GM12801 (cell line): ENCODE measurements at regions not wholly inside any gene's neighbourhood (a gene's known extent, or its start where the extent isn't known, plus 50 kb on each side); places are given as distances from the start of the nearest gene placed in this dataset.

Source experiments
- TF ChIP-seq, protein P1 (sequence below): IDR thresholded peaks from one replicate; pipeline ENCODE4 v1.5.1; 2011; ENCODE audit warnings: control low read depth; ENCODE audit not compliant: insufficient read length; ENCODE audit errors: extremely low read depth

DNA sequence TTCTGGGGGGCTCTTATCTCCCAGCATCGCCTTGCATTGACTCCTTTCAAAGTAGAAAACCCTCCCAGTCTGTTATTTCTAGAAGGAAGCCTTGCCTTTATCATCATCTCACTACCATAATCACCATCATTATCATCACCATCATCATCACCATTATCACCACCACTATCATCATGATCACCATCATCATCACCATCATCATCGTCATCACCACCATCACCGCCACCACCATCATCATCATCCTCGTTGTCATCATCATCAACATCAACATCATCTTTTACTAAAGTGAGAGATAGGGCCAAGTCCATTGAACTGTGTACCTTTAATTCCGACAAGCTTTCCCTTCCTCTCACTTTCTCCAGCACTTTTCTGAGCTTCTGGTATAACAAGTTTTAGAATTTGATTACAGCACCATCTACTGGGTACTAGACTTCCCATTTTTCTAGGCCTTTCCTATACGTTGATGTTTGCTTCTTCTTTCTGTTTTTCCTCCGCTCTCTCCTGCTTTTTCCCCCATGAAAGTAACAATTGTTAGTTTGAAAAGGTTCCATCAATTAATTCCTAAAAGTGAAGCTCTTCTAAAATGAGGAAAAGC lies 226.4 kb downstream of the BUB3 start:
- TF ChIP-seq, protein P1, sequence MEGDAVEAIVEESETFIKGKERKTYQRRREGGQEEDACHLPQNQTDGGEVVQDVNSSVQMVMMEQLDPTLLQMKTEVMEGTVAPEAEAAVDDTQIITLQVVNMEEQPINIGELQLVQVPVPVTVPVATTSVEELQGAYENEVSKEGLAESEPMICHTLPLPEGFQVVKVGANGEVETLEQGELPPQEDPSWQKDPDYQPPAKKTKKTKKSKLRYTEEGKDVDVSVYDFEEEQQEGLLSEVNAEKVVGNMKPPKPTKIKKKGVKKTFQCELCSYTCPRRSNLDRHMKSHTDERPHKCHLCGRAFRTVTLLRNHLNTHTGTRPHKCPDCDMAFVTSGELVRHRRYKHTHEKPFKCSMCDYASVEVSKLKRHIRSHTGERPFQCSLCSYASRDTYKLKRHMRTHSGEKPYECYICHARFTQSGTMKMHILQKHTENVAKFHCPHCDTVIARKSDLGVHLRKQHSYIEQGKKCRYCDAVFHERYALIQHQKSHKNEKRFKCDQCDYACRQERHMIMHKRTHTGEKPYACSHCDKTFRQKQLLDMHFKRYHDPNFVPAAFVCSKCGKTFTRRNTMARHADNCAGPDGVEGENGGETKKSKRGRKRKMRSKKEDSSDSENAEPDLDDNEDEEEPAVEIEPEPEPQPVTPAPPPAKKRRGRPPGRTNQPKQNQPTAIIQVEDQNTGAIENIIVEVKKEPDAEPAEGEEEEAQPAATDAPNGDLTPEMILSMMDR, result no peak

DNA sequence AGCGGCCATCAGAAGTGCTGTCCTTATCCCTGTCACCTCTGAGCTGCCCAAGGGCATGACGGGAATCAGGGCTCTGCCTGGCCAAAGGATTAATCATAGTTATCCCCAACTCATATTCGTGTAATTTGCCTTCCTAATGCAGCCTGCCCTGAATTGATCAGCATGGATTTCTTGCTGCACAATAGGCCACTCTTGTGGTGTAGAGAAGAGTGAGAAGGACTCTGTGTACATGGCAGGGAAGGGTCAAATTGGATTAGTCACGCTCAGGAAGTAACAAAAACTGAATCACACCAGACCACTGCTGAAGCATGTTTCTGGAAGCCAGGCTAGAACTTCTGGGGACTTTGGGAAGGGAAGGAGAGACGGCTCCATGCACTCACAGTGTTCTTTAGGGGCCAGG lies 227.0 kb downstream of the BUB3 start:
- TF ChIP-seq, protein P1, result no peak

DNA sequence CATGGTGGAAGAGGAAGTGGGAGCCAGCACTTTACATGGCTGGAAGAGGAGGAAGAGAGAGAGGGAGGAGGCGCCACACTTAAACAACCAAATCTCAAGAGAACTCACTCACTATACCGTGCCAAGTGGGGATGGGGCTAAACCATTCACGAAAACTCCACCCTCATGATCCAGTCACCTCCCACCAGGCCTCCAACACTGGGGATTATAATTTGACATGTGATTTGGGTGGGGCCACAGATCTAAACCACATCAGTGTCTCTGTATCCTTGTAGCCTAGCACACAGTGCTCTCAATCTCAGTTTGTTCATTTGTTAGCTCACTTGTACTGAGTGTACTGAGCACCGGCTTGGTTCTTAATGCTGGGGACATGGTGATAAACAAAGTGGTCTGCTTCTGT lies 228.3 kb downstream of the BUB3 start:
- TF ChIP-seq, protein P1, result no peak

DNA sequence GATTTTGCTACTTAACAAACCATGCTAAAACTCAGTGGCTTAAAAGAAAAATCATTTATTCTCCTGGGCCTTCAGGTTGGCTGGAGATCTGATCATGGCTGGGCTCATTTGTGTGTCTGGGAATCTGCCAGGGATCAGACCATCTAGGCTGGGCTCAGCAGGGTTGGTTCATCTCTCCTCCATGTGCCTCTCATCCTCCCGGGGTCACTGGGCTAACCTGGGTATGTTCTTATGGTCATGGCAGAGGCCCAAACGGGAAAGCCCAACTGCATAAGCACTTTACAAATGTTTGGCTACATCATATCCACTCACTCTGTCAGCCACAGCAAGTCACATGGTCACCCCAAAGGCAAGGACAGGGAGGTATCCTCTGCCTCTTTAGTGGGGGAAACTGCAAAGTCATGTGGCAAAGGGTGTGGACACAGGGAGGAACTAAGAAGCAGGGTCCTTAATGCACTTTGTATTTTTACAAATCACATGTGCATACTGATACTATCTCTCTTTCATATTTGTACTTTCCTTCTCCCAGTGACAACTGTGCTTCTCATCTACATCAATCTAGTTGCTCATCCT lies 231.4 kb downstream of the BUB3 start:
- TF ChIP-seq, protein P1, result no peak

DNA sequence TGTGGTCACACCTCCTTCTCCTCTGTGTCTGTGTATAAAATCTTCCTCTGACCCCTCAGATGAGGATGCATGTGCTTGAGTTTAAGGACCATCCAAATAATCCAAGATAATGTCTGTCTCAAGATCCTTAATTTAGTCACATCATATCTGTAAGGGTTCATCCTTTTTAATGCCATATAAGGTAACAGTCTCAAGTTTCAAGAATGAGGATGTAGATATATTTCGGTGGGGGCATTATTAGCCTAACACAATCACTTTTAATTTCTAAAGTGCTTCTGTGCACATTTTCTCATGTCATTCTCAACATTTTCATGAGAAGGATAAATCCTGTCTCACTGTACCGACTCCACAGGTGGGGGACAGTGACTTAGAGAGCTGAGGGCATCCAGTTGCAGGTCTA lies 235.3 kb downstream of the BUB3 start:
- TF ChIP-seq, protein P1, result no peak

DNA sequence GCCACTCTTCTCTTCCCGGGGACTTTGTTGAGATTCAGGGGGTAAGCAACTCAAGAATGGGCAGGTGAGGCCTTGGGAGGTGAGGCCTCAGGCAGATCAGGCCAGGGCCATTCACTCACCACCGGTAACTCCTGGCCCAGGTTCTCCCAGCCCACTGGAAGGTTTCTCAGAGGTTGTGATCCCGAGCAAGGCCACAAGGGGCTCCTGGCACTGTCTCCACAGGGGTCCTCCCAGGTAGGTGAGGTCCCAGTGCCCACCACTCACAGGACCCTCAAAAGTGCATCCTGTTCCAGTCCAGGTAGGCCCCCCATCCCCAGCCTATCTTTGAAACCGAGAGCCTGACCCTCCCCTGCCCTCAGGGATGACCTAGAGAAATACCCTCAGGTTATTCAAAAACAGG lies 236.1 kb downstream of the BUB3 start:
- TF ChIP-seq, protein P1, result no peak

DNA sequence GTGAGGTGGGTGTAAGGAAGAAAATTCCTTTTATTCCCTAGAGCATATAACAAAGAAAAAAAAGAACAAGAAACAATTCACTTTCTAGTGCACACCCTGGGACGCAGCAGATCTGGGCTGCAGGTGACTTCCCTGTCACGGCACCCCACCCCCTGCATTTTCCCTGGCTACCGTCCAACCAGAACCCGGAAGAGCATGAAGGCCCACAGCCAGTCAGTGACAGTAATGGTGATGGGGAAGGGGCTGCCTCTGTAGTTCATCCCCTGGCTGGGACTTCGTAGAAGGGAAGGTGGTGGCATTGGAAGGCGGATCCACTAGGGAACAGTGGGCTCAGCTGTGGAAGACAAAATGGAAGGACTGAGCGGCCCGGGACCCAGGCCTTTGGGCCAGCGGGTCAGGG lies 236.7 kb downstream of the BUB3 start:
- TF ChIP-seq, protein P1, result no peak
